Adrenal gland (tissue), 9 donors: ENCODE measurements at regions not wholly inside any gene's neighbourhood (a gene's known extent, or its start where the extent isn't known, plus 50 kb on each side); places are given as distances from the start of the nearest gene placed in this dataset.

Experiments
- DNase-seq, 7 donors: peaks; one replicate each; pipeline ENCODE4 v3.0.0-alpha.2; 2019 to 2020
- H3K27ac ChIP-seq, 5 donors: fragments of 200-600 bp; sonication (generic) in 4 of 5; 1 replicate in 3 of 5; 2 replicates in 2 of 5; pipeline versions ENCODE4 v1.5.1 to v1.8.0; 2016 to 2020; ENCODE audit warnings: mild to moderate bottlenecking in 1 of 5
- H3K27me3 ChIP-seq: fragments of 200-600 bp; 2 replicates; pipeline ENCODE4 v1.8.0; 2021
- H3K36me3 ChIP-seq, 2 donors: fragments of 200-600 bp; replicated peaks in 1 of 2; 1 replicate in 1 of 2; 2 replicates in 1 of 2; pipeline versions ENCODE4 v1.5.1 to v1.8.0; 2018 to 2022
- H3K4me1 ChIP-seq, 2 donors: fragments of 200-600 bp; replicated peaks in 1 of 2; 1 replicate in 1 of 2; 2 replicates in 1 of 2; pipeline versions ENCODE4 v1.5.1 to v1.8.0; 2018 to 2021
- H3K4me3 ChIP-seq, 4 donors: fragments of 200-600 bp; sonication (generic) in 3 of 4; one replicate each; pipeline ENCODE4 v1.5.1; 2016 to 2018
- H3K9me3 ChIP-seq, 3 donors: fragments of 200-600 bp; sonication (generic) in 1 of 3; replicated peaks in 1 of 3; 1 replicate in 2 of 3; 2 replicates in 1 of 3; pipeline versions ENCODE4 v1.5.1 to v1.8.0; 2016 to 2021
- POLR2A ChIP-seq, 2 donors: fragments of 450-650 bp; IDR thresholded peaks; one replicate each; pipeline ENCODE4 v1.6.1; 2017; ENCODE audit warnings: antibody characterized with exemption in 2 of 2, mild to moderate bottlenecking in 2 of 2, moderate library complexity in 1 of 2
- WGBS, 4 donors: extraction: QIAGEN DNeasy Blood & Tissue Kit in 2 of 4; methylation state at CpG; one replicate each; pipeline versions ENCODE4 v1.1.5 to v1.1.7; 2013 to 2017; 5-methylcytosine and 5-hydroxymethylcytosine counted together
- intact Hi-C, 2 donors: fragments of 100-400 bp; cut with DNase I; formaldehyde crosslinking; loops; one replicate each; pipeline versions ENCODE4 v1.14.1 to v1.15.0; 2022 to 2023
- TF ChIP-seq, protein P1 (sequence below), 6 experiments: fragments of 450-650 bp in 4 of 6; fragments of 200-600 bp in 2 of 6; sonication (generic) in 1 of 6; IDR thresholded peaks; 1 replicate in 5 of 6; 2 replicates in 1 of 6; pipeline versions ENCODE4 v1.5.1 to v1.8.0; 2016 to 2021; ENCODE audit warnings: antibody characterized with exemption in 6 of 6, mild to moderate bottlenecking in 2 of 6, moderate library complexity in 1 of 6
- donor health status: healthy with polysubstance abuse.
- donor health status: Bipolar disorder and iron deficiency.
- donor health status: DM: yes; HTN: yes; CAD: no.
- donor health status: DM: no; HTN: no; CAD: no.
- donor health status: DM: no; HTN: no; CAD: no.

DNA sequence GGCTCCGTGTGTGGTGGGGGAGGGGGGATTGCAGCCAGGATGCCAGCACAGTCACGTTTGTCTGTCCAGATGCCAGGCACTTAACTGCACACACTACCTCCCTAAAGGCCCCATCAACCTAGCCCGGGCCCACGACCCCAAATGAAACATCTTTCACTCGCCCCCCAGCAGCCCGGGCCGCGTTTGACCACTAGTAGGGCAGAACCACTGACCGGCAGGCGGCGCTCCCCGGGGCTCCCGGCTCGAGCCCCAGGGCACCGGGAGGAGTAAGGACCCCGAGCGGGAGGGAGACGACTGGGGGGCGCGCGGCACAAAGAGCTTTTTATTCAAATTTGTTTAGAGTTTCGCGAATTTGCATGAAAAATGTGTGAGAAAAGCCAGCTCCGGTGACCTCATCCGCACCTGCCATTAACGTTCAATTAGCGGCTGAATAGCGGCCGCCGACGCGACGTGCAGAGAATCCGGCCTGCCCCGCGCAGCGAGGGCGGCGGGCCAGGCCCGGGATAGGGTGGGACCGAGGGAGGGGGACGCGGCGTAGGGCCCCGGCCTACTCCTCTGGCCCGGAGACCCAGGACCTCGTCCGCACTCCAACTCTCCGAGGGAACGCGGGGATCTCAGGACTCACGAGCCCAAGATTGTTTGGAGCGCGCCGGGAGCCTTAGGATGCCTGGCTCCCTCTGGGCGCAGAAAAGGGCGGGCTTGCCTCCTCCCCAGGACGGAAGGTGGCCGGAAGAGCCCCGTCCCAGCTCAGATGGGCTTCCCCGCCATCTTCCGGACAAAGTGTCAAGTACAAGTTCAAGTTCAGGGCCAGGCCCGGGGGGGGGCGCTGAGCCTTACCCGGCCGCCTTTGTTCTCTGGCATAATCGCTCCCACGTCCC, 64.9 kb upstream of the POLG start:
- Histone ChIP-seq H3K9me3 (no peaks in the 10 kb centered on the region), H3K4me3 (peak overlapping the region in 1 of 4 donors; percentile 45), H3K27ac (no peak overlapping the region), H3K27me3 (peaks cover 66% of the 10 kb centered on the region), H3K36me3 (no peaks in the 10 kb centered on the region), H3K4me1 (peaks cover 0 to 11% of the 10 kb centered on the region in 2 donors)
- WGBS, 4 donors = 4 to 8% (median 5%) methylated on average over 17 to 68 of the region's 68 CpGs
- intact Hi-C loops = no loop called here
- no peak for DNase-seq
- TF ChIP-seq, protein P1, sequence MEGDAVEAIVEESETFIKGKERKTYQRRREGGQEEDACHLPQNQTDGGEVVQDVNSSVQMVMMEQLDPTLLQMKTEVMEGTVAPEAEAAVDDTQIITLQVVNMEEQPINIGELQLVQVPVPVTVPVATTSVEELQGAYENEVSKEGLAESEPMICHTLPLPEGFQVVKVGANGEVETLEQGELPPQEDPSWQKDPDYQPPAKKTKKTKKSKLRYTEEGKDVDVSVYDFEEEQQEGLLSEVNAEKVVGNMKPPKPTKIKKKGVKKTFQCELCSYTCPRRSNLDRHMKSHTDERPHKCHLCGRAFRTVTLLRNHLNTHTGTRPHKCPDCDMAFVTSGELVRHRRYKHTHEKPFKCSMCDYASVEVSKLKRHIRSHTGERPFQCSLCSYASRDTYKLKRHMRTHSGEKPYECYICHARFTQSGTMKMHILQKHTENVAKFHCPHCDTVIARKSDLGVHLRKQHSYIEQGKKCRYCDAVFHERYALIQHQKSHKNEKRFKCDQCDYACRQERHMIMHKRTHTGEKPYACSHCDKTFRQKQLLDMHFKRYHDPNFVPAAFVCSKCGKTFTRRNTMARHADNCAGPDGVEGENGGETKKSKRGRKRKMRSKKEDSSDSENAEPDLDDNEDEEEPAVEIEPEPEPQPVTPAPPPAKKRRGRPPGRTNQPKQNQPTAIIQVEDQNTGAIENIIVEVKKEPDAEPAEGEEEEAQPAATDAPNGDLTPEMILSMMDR (IDR thresholded peaks at IDR 0.05) = no peak
- no peak for TF ChIP-seq POLR2A (IDR thresholded peaks at IDR 0.05)

DNA sequence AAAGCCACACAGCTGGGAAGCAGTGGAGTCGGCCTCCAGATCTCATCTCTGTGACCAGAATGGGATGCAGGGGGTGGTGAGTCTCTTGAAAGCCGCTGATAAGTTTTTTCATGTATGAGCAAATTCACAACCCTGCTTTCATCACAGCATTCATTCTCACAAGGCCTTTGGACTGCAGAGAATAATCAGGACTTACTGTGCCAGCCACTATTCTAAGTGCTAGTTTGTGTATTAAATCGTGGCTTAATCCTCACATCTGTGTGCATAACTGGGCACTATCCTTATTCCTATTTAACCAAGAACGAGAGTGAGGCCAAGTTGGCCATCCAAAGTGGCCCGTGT, 64.2 kb upstream of the POLG start:
- H3K4me1 ChIP-seq = peaks cover 0 to 11% of the 10 kb centered on the region in 2 donors
- intact Hi-C loops = no loop called here
- no peak for DNase-seq
- TF ChIP-seq, protein P1 (IDR thresholded peaks at IDR 0.05) = no peak
- WGBS, 4 donors = 46 to 56% (median 48%) methylated on average over 5 of the region's 5 CpGs
- H3K27me3 ChIP-seq = peaks cover 60% of the 10 kb centered on the region
- no peaks in the 10 kb centered on the region for H3K9me3 ChIP-seq
- no peak overlapping the region for H3K4me3 ChIP-seq
- H3K27ac ChIP-seq = no peak overlapping the region
- H3K36me3 ChIP-seq = no peaks in the 10 kb centered on the region

DNA sequence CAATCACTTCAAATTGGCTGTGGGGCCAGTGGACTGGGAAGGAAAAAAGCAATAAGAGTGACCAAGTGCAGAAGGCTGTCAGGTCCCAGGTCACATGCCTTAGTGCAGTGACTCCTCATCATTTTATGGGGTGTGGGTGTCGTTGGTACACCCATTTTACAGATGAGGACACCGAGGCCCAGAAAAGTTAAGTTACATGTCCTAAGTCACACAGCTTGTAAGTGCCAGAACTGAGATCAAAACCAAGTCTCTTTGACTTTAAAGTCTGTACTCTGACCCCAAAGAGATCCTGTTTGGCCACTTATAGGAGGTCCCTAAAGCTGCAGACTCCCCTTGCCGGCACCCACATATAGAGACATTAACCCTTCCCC, 63.0 kb upstream of the POLG start:
- no peaks in the 10 kb centered on the region for H3K9me3 ChIP-seq
- peaks cover 0 to 11% of the 10 kb centered on the region in 2 donors for H3K4me1 ChIP-seq
- no peak overlapping the region for H3K27ac ChIP-seq
- peaks cover 54% of the 10 kb centered on the region for H3K27me3 ChIP-seq
- H3K36me3 ChIP-seq = no peaks in the 10 kb centered on the region
- WGBS, 4 donors = 46 to 69% (median 53%) methylated on average over 3 of the region's 3 CpGs
- H3K4me3 ChIP-seq = no peak overlapping the region
- intact Hi-C loops = no loop called here
- TF ChIP-seq, protein P1 (IDR thresholded peaks at IDR 0.05) = no peak
- no peak for TF ChIP-seq POLR2A (IDR thresholded peaks at IDR 0.05)
- no peak for DNase-seq

DNA sequence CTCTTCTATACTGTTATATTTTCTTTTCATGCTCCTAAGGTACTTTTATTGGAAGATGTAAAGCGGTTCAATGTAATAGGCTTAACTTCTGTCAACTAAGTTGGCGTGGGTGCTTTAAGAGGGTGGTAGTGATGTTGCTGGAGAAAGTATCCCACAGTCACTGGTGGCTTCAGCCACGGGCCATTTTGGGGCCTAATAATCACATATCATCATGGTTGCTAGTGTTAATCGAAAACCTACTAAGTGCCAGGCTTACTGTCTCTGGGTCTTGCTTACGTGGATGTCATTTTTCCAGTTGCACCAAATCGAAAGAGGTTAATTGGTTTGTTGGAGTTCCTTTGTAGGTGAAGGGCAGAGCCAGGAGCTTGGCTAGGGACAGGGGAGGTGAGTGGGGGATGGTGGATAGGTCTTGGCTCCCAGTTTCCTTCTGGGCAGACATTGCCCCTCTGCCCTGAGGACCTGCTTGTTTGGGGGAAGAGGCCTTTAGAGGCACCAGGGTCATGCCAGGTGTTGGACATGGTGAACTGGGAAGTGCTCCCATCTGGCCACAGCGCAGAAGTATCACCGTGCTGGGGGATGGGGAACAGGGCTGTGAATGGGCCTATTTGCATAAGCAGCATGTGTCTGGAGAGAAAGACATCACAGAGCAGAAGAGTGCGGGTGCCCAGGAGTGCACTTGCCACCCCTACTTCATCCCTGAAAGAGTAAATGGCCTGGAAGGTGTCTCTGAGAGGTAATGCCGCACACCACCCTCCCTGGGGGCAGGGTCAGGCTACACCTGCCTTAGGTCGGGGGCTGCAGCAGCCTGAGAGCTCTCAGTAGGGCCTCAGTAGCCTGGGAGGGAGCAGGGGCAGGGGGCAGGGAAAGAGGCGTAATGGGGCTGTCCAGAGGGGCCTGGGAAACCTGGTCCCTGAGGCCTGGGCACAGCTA, 62.4 kb upstream of the POLG start:
- no peak overlapping the region for H3K27ac ChIP-seq
- peaks cover 0 to 11% of the 10 kb centered on the region in 2 donors for H3K4me1 ChIP-seq
- intact Hi-C loops = no loop called here
- H3K4me3 ChIP-seq = no peak overlapping the region
- H3K9me3 ChIP-seq = no peaks in the 10 kb centered on the region
- peaks cover 54% of the 10 kb centered on the region for H3K27me3 ChIP-seq
- WGBS, 4 donors = 69 to 83% (median 75%) methylated on average over 11 to 12 of the region's 12 CpGs
- TF ChIP-seq, protein P1 (IDR thresholded peaks at IDR 0.05) = no peak
- TF ChIP-seq POLR2A (IDR thresholded peaks at IDR 0.05) = no peak
- no peak for DNase-seq
- no peaks in the 10 kb centered on the region for H3K36me3 ChIP-seq
